Neuronal stem cell (in vitro differentiated cells): ENCODE measurements at regions not wholly inside any gene's neighbourhood (a gene's known extent, or its start where the extent isn't known, plus 50 kb on each side); places are given as distances from the start of the nearest gene placed in this dataset.

Experiments used
- DNase-seq: peaks from one replicate; pipeline ENCODE4 v3.0.0-alpha.2; 2013; ENCODE audit warnings: low spot score
- H2AFZ ChIP-seq: one replicate; pipeline ENCODE4 v1.6.1; 2013; ENCODE audit warnings: mild to moderate bottlenecking, low read length, inconsistent platforms
- H2AK5ac ChIP-seq: 2 replicates; pipeline ENCODE4 v1.6.1; 2013; ENCODE audit warnings: low read depth, mild to moderate bottlenecking, inconsistent platforms, low read length, moderate library complexity, mixed read lengths
- H2BK120ac ChIP-seq: 2 replicates; pipeline ENCODE4 v1.6.1; 2013; ENCODE audit warnings: low read depth, mild to moderate bottlenecking, inconsistent platforms, low read length, moderate library complexity, mixed read lengths
- H2BK12ac ChIP-seq: one replicate; pipeline ENCODE4 v1.6.1; 2013; ENCODE audit warnings: low read length, inconsistent platforms
- H2BK15ac ChIP-seq: 2 replicates; pipeline ENCODE4 v1.6.1; 2013; ENCODE audit warnings: mild to moderate bottlenecking, low read length, inconsistent platforms, mixed read lengths
- H2BK5ac ChIP-seq: one replicate; pipeline ENCODE4 v1.6.1; 2013; ENCODE audit warnings: inconsistent platforms, mild to moderate bottlenecking, low read length, moderate library complexity
- H3K14ac ChIP-seq: one replicate; pipeline ENCODE4 v1.6.1; 2013; ENCODE audit warnings: low read length, inconsistent platforms
- H3K18ac ChIP-seq: 2 replicates; pipeline ENCODE4 v1.6.1; 2013; ENCODE audit warnings: low read length, inconsistent platforms
- H3K23ac ChIP-seq: 2 replicates; pipeline ENCODE4 v1.6.1; 2013; ENCODE audit warnings: low read depth, mild to moderate bottlenecking, mixed read lengths, low read length, inconsistent platforms; ENCODE audit not compliant: poor library complexity
- H3K27ac ChIP-seq: replicated peaks from 3 replicates; pipeline ENCODE4 v1.5.1; 2013; ENCODE audit warnings: low read length, inconsistent platforms
- H3K27me3 ChIP-seq, 3 experiments: 2 replicates each; pipeline ENCODE4 v1.6.1; 2013; ENCODE audit warnings: low read length in 3 of 3, mild to moderate bottlenecking in 2 of 3, inconsistent platforms in 1 of 3, low read depth in 1 of 3, mixed read lengths in 1 of 3, moderate library complexity in 1 of 3; ENCODE audit not compliant: control insufficient read depth in 3 of 3, insufficient read depth in 3 of 3
- H3K36me3 ChIP-seq, 2 donors: replicated peaks in 1 of 2; 2 replicates each; pipeline ENCODE4 v1.6.1; 2013; ENCODE audit warnings: low read length in 2 of 2; ENCODE audit not compliant: control insufficient read depth in 2 of 2, insufficient read depth in 2 of 2
- H3K4ac ChIP-seq: 2 replicates; pipeline ENCODE4 v1.6.1; 2013; ENCODE audit warnings: inconsistent platforms, mild to moderate bottlenecking, low read length, moderate library complexity
- H3K4me1 ChIP-seq, 2 donors: 1 replicate in 1 of 2; 2 replicates in 1 of 2; pipeline ENCODE4 v1.6.1; 2013; ENCODE audit warnings: low read length in 2 of 2, low read depth in 1 of 2; ENCODE audit not compliant: control insufficient read depth in 2 of 2, insufficient read depth in 1 of 2
- H3K4me2 ChIP-seq: one replicate; pipeline ENCODE4 v1.6.1; 2013; ENCODE audit warnings: mild to moderate bottlenecking, low read length, inconsistent platforms; ENCODE audit not compliant: insufficient read depth, poor library complexity, severe bottlenecking
- H3K4me3 ChIP-seq, 2 donors: 2 replicates each; pipeline ENCODE4 v1.5.1; 2013; ENCODE audit warnings: low read length in 2 of 2, mild to moderate bottlenecking in 2 of 2, inconsistent platforms in 1 of 2, moderate library complexity in 1 of 2
- H3K79me1 ChIP-seq: one replicate; pipeline ENCODE4 v1.6.1; 2013; ENCODE audit warnings: low read depth, mild to moderate bottlenecking, inconsistent platforms, low read length, moderate library complexity
- H3K9ac ChIP-seq: one replicate; pipeline ENCODE4 v1.6.1; 2013; ENCODE audit warnings: mild to moderate bottlenecking, low read depth, low read length, inconsistent platforms; ENCODE audit not compliant: poor library complexity
- H3K9me3 ChIP-seq, 2 donors: replicated peaks in 1 of 2; 2 replicates each; pipeline versions ENCODE3 to v1.6.1; 2013; ENCODE audit warnings: low read length in 2 of 2, mild to moderate bottlenecking in 2 of 2, inconsistent platforms in 1 of 2, low read depth in 1 of 2, mixed read lengths in 1 of 2, moderate library complexity in 1 of 2; ENCODE audit not compliant: control insufficient read depth in 2 of 2, insufficient read depth in 1 of 2
- H4K8ac ChIP-seq: one replicate; pipeline ENCODE4 v1.6.1; 2013; ENCODE audit warnings: low read depth, mild to moderate bottlenecking, inconsistent platforms, low read length, moderate library complexity
- H4K91ac ChIP-seq: one replicate; pipeline ENCODE4 v1.6.1; 2013; ENCODE audit warnings: low read length, low read depth, mild to moderate bottlenecking, inconsistent platforms; ENCODE audit not compliant: poor library complexity
- WGBS, 2 donors: extraction: QIAGEN DNeasy Blood & Tissue Kit; methylation state at CpG; one replicate each; pipeline ENCODE4 v1.1.7; 2013; ENCODE audit warnings: missing lambda C conversion rate in 2 of 2, mixed read lengths in 1 of 2; ENCODE audit not compliant: insufficient read length in 2 of 2, insufficient replicate concordance in 1 of 2; ENCODE audit errors: extremely low coverage in 2 of 2; 5-methylcytosine and 5-hydroxymethylcytosine counted together

DNA sequence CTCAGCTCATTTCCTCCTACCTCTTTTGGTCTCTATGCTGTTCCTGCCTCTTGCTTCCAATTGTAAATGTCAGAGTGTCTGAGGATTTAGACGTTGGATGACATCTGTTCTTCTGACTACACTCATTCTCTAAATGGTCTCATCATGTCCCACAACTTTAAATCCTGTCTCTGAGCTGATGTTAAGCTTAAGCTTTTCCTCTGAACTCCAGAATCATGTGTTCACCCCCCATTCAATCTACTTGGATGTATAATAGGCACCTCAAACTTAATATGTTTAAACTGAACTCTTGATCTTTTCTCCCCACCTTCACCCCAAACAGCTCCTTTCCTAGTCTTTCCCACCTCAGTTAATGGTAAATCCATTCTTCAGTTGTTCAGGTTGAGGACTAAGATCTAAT lies 433.6 kb downstream of the CSNK1G3 start:
- no CpG with 5 or more reads among the region's 1 CpG for WGBS, 2 donors
- H3K23ac ChIP-seq: no peak overlapping the region
- DNase-seq: no peak
- H3K4me2 ChIP-seq: no peak overlapping the region
- H3K4me1 ChIP-seq: no peaks in the 10 kb centered on the region
- no peak overlapping the region for H4K91ac ChIP-seq
- H2BK12ac ChIP-seq: no peak overlapping the region
- H3K79me1 ChIP-seq: no peaks in the 10 kb centered on the region
- peaks cover 3 to 18% of the 10 kb centered on the region in 2 donors for H3K9me3 ChIP-seq
- H3K27ac ChIP-seq: no peak overlapping the region
- H3K4ac ChIP-seq: no peak overlapping the region
- peaks cover 0 to 2% of the 10 kb centered on the region in 2 donors for H3K36me3 ChIP-seq
- H3K4me3 ChIP-seq: no peak overlapping the region
- H3K27me3 ChIP-seq: no peaks in the 10 kb centered on the region
- H2BK120ac ChIP-seq: no peak overlapping the region
- no peak overlapping the region for H3K18ac ChIP-seq
- H2AFZ ChIP-seq: no peak overlapping the region
- H2BK15ac ChIP-seq: no peak overlapping the region
- H3K14ac ChIP-seq: no peak overlapping the region
- no peak overlapping the region for H2BK5ac ChIP-seq
- H2AK5ac ChIP-seq: no peak overlapping the region
- H3K9ac ChIP-seq: no peak overlapping the region
- no peak overlapping the region for H4K8ac ChIP-seq

DNA sequence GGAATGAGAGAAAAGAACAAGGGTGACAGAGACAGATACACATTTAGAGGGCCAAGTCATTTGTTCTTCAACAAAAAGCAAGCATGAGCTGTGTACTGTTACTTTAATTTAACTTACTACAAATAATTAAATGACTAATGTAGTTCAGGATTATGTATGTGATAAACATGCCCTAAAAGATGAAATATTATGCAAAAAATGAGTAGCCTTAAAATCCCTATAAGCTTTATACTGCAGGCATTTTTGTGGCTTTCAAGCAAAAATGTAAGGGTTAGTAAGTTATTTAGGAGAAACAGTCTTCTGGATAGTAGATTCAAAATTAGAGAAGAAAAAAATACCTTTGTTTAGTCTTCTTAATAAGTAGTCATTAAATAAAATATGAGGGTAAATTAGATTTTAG lies 431.2 kb downstream of the CSNK1G3 start:
- H3K4me3 ChIP-seq: no peak overlapping the region
- DNase-seq: no peak
- H3K4me2 ChIP-seq: no peak overlapping the region
- no peaks in the 10 kb centered on the region for H3K27me3 ChIP-seq
- no peak overlapping the region for H2BK15ac ChIP-seq
- no peak overlapping the region for H4K8ac ChIP-seq
- H3K4ac ChIP-seq: no peak overlapping the region
- no peak overlapping the region for H2BK5ac ChIP-seq
- H4K91ac ChIP-seq: no peak overlapping the region
- H2BK12ac ChIP-seq: no peak overlapping the region
- H3K36me3 ChIP-seq: no peaks in the 10 kb centered on the region
- H3K14ac ChIP-seq: no peak overlapping the region
- no peak overlapping the region for H3K18ac ChIP-seq
- H2AFZ ChIP-seq: no peak overlapping the region
- no peaks in the 10 kb centered on the region for H3K4me1 ChIP-seq
- no peak overlapping the region for H2AK5ac ChIP-seq
- no peak overlapping the region for H2BK120ac ChIP-seq
- H3K9ac ChIP-seq: no peak overlapping the region
- no peak overlapping the region for H3K23ac ChIP-seq
- no peak overlapping the region for H3K27ac ChIP-seq
- H3K79me1 ChIP-seq: no peaks in the 10 kb centered on the region
- peaks cover 0 to 38% of the 10 kb centered on the region in 2 donors for H3K9me3 ChIP-seq

DNA sequence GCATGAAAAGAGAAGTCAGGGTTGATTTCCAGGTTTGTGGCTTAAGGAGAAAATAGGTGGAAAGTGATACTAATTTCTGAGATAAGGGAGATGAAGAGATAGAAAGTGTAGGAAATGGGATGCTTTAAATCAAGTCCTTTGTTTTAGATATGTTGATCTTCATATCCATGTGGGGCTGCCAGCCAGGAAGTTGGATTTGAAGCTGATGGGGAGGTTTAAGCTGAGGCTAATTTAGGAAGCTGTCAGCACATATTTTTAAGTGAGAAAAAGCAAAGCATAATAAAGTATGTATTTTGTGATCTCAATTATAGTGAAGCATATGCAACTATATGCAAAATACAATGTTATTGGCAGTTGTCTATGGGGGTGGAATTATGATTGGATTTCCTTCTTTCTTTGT lies 428.4 kb downstream of the CSNK1G3 start:
- Histone ChIP-seq H3K27ac (no peak overlapping the region), H3K4me2 (no peak overlapping the region), H3K18ac (no peak overlapping the region), H4K91ac (no peak overlapping the region), H3K4me1 (no peaks in the 10 kb centered on the region), H3K27me3 (no peaks in the 10 kb centered on the region), H3K23ac (no peak overlapping the region), H3K36me3 (no peaks in the 10 kb centered on the region), H2AFZ (no peak overlapping the region), H3K9me3 (peaks cover 9 to 64% of the 10 kb centered on the region in 2 donors), H2AK5ac (no peak overlapping the region), H2BK5ac (no peak overlapping the region), H3K4me3 (no peak overlapping the region), H2BK120ac (no peak overlapping the region), H3K9ac (no peak overlapping the region), H3K14ac (no peak overlapping the region), H3K4ac (no peak overlapping the region), H3K79me1 (no peaks in the 10 kb centered on the region), H2BK15ac (no peak overlapping the region), H2BK12ac (no peak overlapping the region), H4K8ac (no peak overlapping the region)
- DNase-seq: no peak

DNA sequence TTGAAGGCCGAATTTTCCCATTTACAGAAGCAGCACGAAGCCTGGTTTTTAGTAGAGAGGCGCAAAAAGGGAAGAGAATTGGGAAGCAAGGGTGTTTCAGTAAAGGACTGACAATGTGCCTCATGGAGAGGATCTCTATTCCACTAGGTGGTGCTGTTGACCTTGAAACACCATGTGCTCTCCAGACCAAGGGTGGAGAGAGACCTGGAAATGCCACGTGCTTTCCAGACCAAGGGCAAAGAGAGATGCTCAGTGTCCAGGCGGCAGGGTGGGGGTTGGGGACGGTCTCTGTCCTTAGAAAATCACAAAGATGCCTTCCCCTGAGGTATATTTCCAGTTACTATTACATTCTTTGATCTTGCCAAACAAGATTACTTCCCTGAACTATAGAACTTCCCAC lies 425.3 kb downstream of the CSNK1G3 start:
- no peaks in the 10 kb centered on the region for H3K4me1 ChIP-seq
- H3K36me3 ChIP-seq: no peaks in the 10 kb centered on the region
- peak; percentile 4 for DNase-seq
- no peak overlapping the region for H3K4me2 ChIP-seq
- H3K4me3 ChIP-seq: no peak overlapping the region
- no peak overlapping the region for H2BK12ac ChIP-seq
- H3K27ac ChIP-seq: no peak overlapping the region
- no peak overlapping the region for H4K8ac ChIP-seq
- peaks cover 9 to 61% of the 10 kb centered on the region in 2 donors for H3K9me3 ChIP-seq
- H3K14ac ChIP-seq: no peak overlapping the region
- H3K79me1 ChIP-seq: no peaks in the 10 kb centered on the region
- no CpG with 5 or more reads among the region's 6 CpGs for WGBS, 2 donors
- H2AK5ac ChIP-seq: no peak overlapping the region
- no peak overlapping the region for H2BK120ac ChIP-seq
- H3K18ac ChIP-seq: no peak overlapping the region
- no peaks in the 10 kb centered on the region for H3K27me3 ChIP-seq
- no peak overlapping the region for H2BK5ac ChIP-seq
- no peak overlapping the region for H4K91ac ChIP-seq
- H2AFZ ChIP-seq: no peak overlapping the region
- H3K23ac ChIP-seq: no peak overlapping the region
- no peak overlapping the region for H2BK15ac ChIP-seq
- H3K9ac ChIP-seq: no peak overlapping the region
- no peak overlapping the region for H3K4ac ChIP-seq
